GM23338 (cell line): ENCODE measurements at regions not wholly inside any gene's neighbourhood (a gene's known extent, or its start where the extent isn't known, plus 50 kb on each side); places are given as distances from the start of the nearest gene placed in this dataset.

Experiments
- ATAC-seq: fragments of 200-7000 bp; cut with Tn5 transposase; 3 replicates; pipeline ENCODE4 v1.9.1; 2020
- DNase-seq: peaks from one replicate; pipeline ENCODE4 v3.0.0-alpha.2; 2015; ENCODE audit warnings: low spot score
- H2AFZ ChIP-seq: fragments of 200-600 bp; sonication (generic); 2 replicates; pipeline ENCODE4 v1.8.0; 2016; ENCODE audit warnings: antibody characterized with exemption, mild to moderate bottlenecking, moderate library complexity
- H3F3A ChIP-seq: fragments of 200-600 bp; sonication (generic); replicated peaks from 2 replicates; pipeline ENCODE4 v1.8.0; 2017; ENCODE audit warnings: antibody characterized with exemption, mixed run types, low read depth
- H3K27ac ChIP-seq: fragments of 200-600 bp; sonication (generic); 2 replicates; pipeline ENCODE4 v1.6.1; 2016; ENCODE audit warnings: low read depth
- H3K27me3 ChIP-seq: fragments of 200-600 bp; sonication (generic); 2 replicates; pipeline ENCODE4 v1.8.0; 2016; ENCODE audit warnings: mild to moderate bottlenecking, mixed run types, moderate library complexity; ENCODE audit not compliant: insufficient read depth
- H3K36me3 ChIP-seq: fragments of 200-600 bp; sonication (generic); 2 replicates; pipeline ENCODE4 v1.8.0; 2016; ENCODE audit warnings: mild to moderate bottlenecking; ENCODE audit not compliant: insufficient read depth
- H3K4me1 ChIP-seq: fragments of 200-600 bp; sonication (generic); 2 replicates; pipeline ENCODE4 v1.8.0; 2016; ENCODE audit warnings: mild to moderate bottlenecking, moderate library complexity; ENCODE audit not compliant: insufficient read depth
- H3K4me2 ChIP-seq: fragments of 200-600 bp; sonication (generic); 2 replicates; pipeline ENCODE4 v1.7.1; 2017; ENCODE audit warnings: mixed run types
- H3K4me3 ChIP-seq: fragments of 200-600 bp; sonication (generic); 2 replicates; pipeline ENCODE4 v1.6.1; 2016; ENCODE audit warnings: mixed run types
- H3K79me2 ChIP-seq: fragments of 200-600 bp; sonication (generic); replicated peaks from 2 replicates; pipeline ENCODE4 v1.8.0; 2017; ENCODE audit warnings: mild to moderate bottlenecking; ENCODE audit not compliant: insufficient read depth
- H3K9me2 ChIP-seq: fragments of 200-600 bp; sonication (generic); 2 replicates; pipeline ENCODE4 v1.8.0; 2017; ENCODE audit not compliant: insufficient read depth
- H4K20me1 ChIP-seq: fragments of 200-600 bp; sonication (generic); replicated peaks from 2 replicates; pipeline ENCODE4 v1.8.0; 2017; ENCODE audit warnings: mild to moderate bottlenecking; ENCODE audit not compliant: insufficient read depth
- H3K27ac Mint-ChIP-seq: 2 replicates; pipeline ENCODE4 v1.8.0; 2020; ENCODE audit warnings: inconsistent platforms, mild to moderate bottlenecking, moderate library complexity, mixed read lengths
- H3K27me3 Mint-ChIP-seq: 3 replicates; pipeline ENCODE4 v1.8.0; 2022; ENCODE audit warnings: low read depth, mild to moderate bottlenecking, moderate library complexity, mixed read lengths, inconsistent platforms; ENCODE audit not compliant: insufficient read depth, poor library complexity
- H3K36me3 Mint-ChIP-seq: 3 replicates; pipeline ENCODE4 v1.8.0; 2021; ENCODE audit warnings: low read depth, mild to moderate bottlenecking, inconsistent platforms, moderate library complexity, mixed read lengths
- H3K4me1 Mint-ChIP-seq: 3 replicates; pipeline ENCODE4 v1.8.0; 2020; ENCODE audit warnings: mild to moderate bottlenecking, inconsistent platforms, mixed read lengths
- H3K4me3 Mint-ChIP-seq: 3 replicates; pipeline ENCODE4 v1.8.0; 2021; ENCODE audit warnings: moderate library complexity, mild to moderate bottlenecking, inconsistent platforms, mixed read lengths
- H3K9me3 Mint-ChIP-seq: 3 replicates; pipeline ENCODE4 v1.8.0; 2020; ENCODE audit warnings: moderate library complexity, mild to moderate bottlenecking, inconsistent platforms, mixed read lengths
- CREB1 ChIP-seq: fragments of 250-450 bp; sonication (Bioruptor Pico); IDR thresholded peaks from 2 replicates; pipeline ENCODE4 v1.5.0; 2020; ENCODE audit warnings: low read depth, mild to moderate bottlenecking, moderate library complexity
- EZH2phosphoT487 ChIP-seq: fragments of 200-600 bp; sonication (generic); IDR thresholded peaks from one replicate; pipeline ENCODE4 v1.8.1; 2018; ENCODE audit warnings: antibody characterized with exemption; ENCODE audit not compliant: unreplicated experiment
- JUNB ChIP-seq: IDR thresholded peaks from one replicate; pipeline ENCODE4 v1.6.1; 2016; ENCODE audit warnings: antibody characterized with exemption; ENCODE audit not compliant: unreplicated experiment
- NANOG ChIP-seq: IDR thresholded peaks from 2 replicates; pipeline ENCODE4 v1.6.1; 2016; ENCODE audit warnings: antibody characterized with exemption, borderline replicate concordance
- STAT1 ChIP-seq: IDR thresholded peaks from one replicate; pipeline ENCODE4 v1.6.1; 2016; ENCODE audit warnings: antibody characterized with exemption; ENCODE audit not compliant: unreplicated experiment
- ZNF114 ChIP-seq: fragments of 250-450 bp; sonication (Bioruptor Pico); IDR thresholded peaks from 2 replicates; pipeline ENCODE4 v1.5.0; 2020; ENCODE audit warnings: mild to moderate bottlenecking, moderate library complexity
- ZNF331 ChIP-seq: fragments of 250-450 bp; sonication (Bioruptor Pico); IDR thresholded peaks from 2 replicates; pipeline ENCODE4 v1.5.0; 2020; ENCODE audit warnings: low read depth, mild to moderate bottlenecking, moderate library complexity
- TF ChIP-seq, protein P1 (sequence below): IDR thresholded peaks from one replicate; pipeline ENCODE4 v1.6.1; 2018; ENCODE audit warnings: antibody characterized with exemption; ENCODE audit not compliant: unreplicated experiment
- TF ChIP-seq, protein P2 (sequence below), 2 experiments: fragments of 200-600 bp in 1 of 2; sonication (generic) in 1 of 2; conservative IDR thresholded peaks; 2 replicates each; pipeline versions ENCODE4 v1.5.1 to v1.6.1; 2016 to 2017; ENCODE audit warnings: antibody characterized with exemption in 2 of 2, low read depth in 2 of 2, mild to moderate bottlenecking in 2 of 2, moderate library complexity in 1 of 2
- TF ChIP-seq, protein P3 (sequence below): fragments of 250-450 bp; sonication (Bioruptor Pico); IDR thresholded peaks from 2 replicates; pipeline ENCODE4 v1.5.0; 2020; ENCODE audit warnings: mild to moderate bottlenecking, moderate library complexity

DNA sequence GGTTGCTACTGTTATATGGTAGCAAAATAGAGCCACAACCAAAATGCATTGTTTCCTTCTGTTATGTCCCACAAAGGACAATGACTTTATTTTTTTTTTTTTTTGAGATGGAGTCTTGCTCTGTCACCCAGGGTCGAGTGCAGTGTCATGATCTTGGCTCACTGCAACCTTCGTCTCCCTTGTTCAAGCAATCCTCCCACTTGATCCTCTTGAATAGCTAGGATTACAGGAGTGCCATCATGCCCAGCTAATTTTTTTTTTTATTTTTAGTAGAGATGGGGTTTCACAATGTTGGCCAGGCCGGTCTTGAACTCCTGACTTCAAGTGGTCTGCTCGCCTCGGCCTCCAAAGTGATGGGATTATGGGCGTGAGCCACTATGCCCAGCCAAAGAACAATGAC lies 527.7 kb upstream of the SGCD start:
- Mint-ChIP-seq H3K9me3 (peaks cover 15% of the 10 kb centered on the region; the same call in 2 of the 3 replicates), H3K4me3 (no peak overlapping the region), H3K36me3 (peaks cover 7% of the 10 kb centered on the region; the same call in 1 of the 3 replicates), H3K4me1 (no peaks in the 10 kb centered on the region), H3K27me3 (peaks cover under 1% of the 10 kb centered on the region), H3K27ac (no peak overlapping the region)
- no peaks in the 10 kb centered on the region for H3K9me2 ChIP-seq
- H2AFZ ChIP-seq, result no peak overlapping the region
- H3K4me2 ChIP-seq, result no peak overlapping the region
- no peaks in the 10 kb centered on the region for H3K4me1 ChIP-seq
- no peak for ATAC-seq
- no peaks in the 10 kb centered on the region for H3K79me2 ChIP-seq
- no peak overlapping the region for H3K4me3 ChIP-seq
- TF ChIP-seq JUNB, result no peak
- TF ChIP-seq NANOG, result no peak
- TF ChIP-seq STAT1, result no peak
- no peaks in the 10 kb centered on the region for H3F3A ChIP-seq
- H3K27ac ChIP-seq, result no peak overlapping the region
- no peak for DNase-seq
- no peaks in the 10 kb centered on the region for H3K27me3 ChIP-seq
- H3K36me3 ChIP-seq, result no peaks in the 10 kb centered on the region
- no peaks in the 10 kb centered on the region for H4K20me1 ChIP-seq

DNA sequence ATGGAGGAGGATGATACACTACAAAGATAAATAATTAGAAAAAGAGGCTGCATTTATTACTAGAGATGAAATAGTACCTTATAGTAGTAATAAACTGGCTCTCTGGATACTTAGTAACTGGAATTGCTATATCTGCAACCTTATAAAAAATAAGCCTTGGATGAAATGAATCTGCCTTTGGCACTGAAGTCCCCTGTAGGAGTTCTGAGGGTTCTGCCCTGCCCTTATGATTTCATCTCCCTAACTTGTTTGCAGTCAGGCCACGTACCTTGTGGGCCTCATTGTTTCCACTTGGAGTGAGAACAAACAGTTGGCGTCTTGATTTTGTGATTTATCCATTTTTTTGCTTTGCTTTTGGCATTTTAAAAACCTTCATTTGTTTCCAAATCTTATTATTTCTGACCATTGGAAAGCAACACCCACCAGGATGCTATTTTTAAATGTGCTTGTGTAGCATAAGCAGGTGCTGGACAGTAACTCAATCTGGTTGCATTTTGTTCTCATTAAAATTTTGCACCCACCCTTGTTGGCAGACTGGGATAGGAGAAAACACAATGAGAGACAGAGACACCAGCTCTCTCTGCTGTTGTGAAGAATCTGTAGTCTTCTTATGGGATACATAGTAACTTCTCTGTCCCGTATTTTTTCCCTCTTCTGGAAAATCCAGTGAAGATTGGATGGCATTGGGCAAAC lies 518.9 kb upstream of the SGCD start:
- Histone ChIP-seq H2AFZ (no peak overlapping the region), H3F3A (no peaks in the 10 kb centered on the region), H4K20me1 (no peaks in the 10 kb centered on the region), H3K4me1 (no peaks in the 10 kb centered on the region), H3K4me2 (no peak overlapping the region), H3K4me3 (no peak overlapping the region), H3K79me2 (no peaks in the 10 kb centered on the region), H3K36me3 (no peaks in the 10 kb centered on the region), H3K9me2 (no peaks in the 10 kb centered on the region), H3K27ac (no peak overlapping the region), H3K27me3 (no peaks in the 10 kb centered on the region)
- Mint-ChIP-seq H3K9me3 (no peaks in the 10 kb centered on the region), H3K36me3 (no peaks in the 10 kb centered on the region), H3K4me1 (no peaks in the 10 kb centered on the region), H3K4me3 (no peak overlapping the region), H3K27ac (no peak overlapping the region), H3K27me3 (peaks cover 5% of the 10 kb centered on the region)
- DNase-seq, result no peak
- ATAC-seq, result no peak
- TF ChIP-seq ZNF331 (CRISPR knock-in tag) (no peak), EZH2phosphoT487 (no peak), NANOG (no peak), STAT1 (no peak), ZNF114 (CRISPR knock-in tag) (no peak), CREB1 (no peak)
- TF ChIP-seq, protein P1, sequence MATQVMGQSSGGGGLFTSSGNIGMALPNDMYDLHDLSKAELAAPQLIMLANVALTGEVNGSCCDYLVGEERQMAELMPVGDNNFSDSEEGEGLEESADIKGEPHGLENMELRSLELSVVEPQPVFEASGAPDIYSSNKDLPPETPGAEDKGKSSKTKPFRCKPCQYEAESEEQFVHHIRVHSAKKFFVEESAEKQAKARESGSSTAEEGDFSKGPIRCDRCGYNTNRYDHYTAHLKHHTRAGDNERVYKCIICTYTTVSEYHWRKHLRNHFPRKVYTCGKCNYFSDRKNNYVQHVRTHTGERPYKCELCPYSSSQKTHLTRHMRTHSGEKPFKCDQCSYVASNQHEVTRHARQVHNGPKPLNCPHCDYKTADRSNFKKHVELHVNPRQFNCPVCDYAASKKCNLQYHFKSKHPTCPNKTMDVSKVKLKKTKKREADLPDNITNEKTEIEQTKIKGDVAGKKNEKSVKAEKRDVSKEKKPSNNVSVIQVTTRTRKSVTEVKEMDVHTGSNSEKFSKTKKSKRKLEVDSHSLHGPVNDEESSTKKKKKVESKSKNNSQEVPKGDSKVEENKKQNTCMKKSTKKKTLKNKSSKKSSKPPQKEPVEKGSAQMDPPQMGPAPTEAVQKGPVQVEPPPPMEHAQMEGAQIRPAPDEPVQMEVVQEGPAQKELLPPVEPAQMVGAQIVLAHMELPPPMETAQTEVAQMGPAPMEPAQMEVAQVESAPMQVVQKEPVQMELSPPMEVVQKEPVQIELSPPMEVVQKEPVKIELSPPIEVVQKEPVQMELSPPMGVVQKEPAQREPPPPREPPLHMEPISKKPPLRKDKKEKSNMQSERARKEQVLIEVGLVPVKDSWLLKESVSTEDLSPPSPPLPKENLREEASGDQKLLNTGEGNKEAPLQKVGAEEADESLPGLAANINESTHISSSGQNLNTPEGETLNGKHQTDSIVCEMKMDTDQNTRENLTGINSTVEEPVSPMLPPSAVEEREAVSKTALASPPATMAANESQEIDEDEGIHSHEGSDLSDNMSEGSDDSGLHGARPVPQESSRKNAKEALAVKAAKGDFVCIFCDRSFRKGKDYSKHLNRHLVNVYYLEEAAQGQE, result no peak
- TF ChIP-seq, protein P2, sequence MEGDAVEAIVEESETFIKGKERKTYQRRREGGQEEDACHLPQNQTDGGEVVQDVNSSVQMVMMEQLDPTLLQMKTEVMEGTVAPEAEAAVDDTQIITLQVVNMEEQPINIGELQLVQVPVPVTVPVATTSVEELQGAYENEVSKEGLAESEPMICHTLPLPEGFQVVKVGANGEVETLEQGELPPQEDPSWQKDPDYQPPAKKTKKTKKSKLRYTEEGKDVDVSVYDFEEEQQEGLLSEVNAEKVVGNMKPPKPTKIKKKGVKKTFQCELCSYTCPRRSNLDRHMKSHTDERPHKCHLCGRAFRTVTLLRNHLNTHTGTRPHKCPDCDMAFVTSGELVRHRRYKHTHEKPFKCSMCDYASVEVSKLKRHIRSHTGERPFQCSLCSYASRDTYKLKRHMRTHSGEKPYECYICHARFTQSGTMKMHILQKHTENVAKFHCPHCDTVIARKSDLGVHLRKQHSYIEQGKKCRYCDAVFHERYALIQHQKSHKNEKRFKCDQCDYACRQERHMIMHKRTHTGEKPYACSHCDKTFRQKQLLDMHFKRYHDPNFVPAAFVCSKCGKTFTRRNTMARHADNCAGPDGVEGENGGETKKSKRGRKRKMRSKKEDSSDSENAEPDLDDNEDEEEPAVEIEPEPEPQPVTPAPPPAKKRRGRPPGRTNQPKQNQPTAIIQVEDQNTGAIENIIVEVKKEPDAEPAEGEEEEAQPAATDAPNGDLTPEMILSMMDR (conservative IDR thresholded peaks at IDR 0.05; ENCODE audit: low read depth in 2 of 2), result no peak
- TF ChIP-seq, protein P3, sequence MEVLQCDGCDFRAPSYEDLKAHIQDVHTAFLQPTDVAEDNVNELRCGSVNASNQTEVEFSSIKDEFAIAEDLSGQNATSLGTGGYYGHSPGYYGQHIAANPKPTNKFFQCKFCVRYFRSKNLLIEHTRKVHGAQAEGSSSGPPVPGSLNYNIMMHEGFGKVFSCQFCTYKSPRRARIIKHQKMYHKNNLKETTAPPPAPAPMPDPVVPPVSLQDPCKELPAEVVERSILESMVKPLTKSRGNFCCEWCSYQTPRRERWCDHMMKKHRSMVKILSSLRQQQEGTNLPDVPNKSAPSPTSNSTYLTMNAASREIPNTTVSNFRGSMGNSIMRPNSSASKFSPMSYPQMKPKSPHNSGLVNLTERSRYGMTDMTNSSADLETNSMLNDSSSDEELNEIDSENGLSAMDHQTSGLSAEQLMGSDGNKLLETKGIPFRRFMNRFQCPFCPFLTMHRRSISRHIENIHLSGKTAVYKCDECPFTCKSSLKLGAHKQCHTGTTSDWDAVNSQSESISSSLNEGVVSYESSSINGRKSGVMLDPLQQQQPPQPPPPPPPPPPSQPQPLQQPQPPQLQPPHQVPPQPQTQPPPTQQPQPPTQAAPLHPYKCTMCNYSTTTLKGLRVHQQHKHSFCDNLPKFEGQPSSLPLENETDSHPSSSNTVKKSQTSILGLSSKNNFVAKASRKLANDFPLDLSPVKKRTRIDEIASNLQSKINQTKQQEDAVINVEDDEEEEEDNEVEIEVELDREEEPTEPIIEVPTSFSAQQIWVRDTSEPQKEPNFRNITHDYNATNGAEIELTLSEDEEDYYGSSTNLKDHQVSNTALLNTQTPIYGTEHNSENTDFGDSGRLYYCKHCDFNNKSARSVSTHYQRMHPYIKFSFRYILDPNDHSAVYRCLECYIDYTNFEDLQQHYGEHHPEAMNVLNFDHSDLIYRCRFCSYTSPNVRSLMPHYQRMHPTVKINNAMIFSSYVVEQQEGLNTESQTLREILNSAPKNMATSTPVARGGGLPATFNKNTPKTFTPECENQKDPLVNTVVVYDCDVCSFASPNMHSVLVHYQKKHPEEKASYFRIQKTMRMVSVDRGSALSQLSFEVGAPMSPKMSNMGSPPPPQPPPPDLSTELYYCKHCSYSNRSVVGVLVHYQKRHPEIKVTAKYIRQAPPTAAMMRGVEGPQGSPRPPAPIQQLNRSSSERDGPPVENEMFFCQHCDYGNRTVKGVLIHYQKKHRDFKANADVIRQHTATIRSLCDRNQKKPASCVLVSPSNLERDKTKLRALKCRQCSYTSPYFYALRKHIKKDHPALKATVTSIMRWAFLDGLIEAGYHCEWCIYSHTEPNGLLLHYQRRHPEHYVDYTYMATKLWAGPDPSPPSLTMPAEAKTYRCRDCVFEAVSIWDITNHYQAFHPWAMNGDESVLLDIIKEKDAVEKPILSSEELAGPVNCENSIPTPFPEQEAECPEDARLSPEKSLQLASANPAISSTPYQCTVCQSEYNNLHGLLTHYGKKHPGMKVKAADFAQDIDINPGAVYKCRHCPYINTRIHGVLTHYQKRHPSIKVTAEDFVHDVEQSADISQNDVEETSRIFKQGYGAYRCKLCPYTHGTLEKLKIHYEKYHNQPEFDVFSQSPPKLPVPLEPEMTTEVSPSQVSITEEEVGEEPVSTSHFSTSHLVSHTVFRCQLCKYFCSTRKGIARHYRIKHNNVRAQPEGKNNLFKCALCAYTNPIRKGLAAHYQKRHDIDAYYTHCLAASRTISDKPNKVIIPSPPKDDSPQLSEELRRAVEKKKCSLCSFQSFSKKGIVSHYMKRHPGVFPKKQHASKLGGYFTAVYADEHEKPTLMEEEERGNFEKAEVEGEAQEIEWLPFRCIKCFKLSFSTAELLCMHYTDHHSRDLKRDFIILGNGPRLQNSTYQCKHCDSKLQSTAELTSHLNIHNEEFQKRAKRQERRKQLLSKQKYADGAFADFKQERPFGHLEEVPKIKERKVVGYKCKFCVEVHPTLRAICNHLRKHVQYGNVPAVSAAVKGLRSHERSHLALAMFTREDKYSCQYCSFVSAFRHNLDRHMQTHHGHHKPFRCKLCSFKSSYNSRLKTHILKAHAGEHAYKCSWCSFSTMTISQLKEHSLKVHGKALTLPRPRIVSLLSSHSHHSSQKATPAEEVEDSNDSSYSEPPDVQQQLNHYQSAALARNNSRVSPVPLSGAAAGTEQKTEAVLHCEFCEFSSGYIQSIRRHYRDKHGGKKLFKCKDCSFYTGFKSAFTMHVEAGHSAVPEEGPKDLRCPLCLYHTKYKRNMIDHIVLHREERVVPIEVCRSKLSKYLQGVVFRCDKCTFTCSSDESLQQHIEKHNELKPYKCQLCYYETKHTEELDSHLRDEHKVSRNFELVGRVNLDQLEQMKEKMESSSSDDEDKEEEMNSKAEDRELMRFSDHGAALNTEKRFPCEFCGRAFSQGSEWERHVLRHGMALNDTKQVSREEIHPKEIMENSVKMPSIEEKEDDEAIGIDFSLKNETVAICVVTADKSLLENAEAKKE (CRISPR knock-in tag), result no peak
